Breast epithelium (tissue), 4 donors: ENCODE measurements at regions not wholly inside any gene's neighbourhood (a gene's known extent, or its start where the extent isn't known, plus 50 kb on each side); places are given as distances from the start of the nearest gene placed in this dataset.

Source experiments
- DNase-seq, 2 donors: peaks; one replicate each; pipeline ENCODE4 v3.0.0-alpha.2; 2019; ENCODE audit warnings: low spot score in 2 of 2
- H3K27ac ChIP-seq, 2 donors: fragments of 200-600 bp; sonication (generic) in 1 of 2; one replicate each; pipeline ENCODE4 v1.5.1; 2016 to 2019; ENCODE audit warnings: mild to moderate bottlenecking in 1 of 2
- H3K27me3 ChIP-seq, 2 donors: fragments of 200-600 bp; sonication (generic) in 1 of 2; one replicate each; pipeline versions ENCODE4 v1.5.1 to v1.6.0; 2017 to 2019; ENCODE audit warnings: control low read depth in 1 of 2, mild to moderate bottlenecking in 1 of 2
- H3K36me3 ChIP-seq: fragments of 200-600 bp; one replicate; pipeline ENCODE4 v1.5.1; 2019
- H3K4me1 ChIP-seq, 2 donors: fragments of 200-600 bp; sonication (generic); one replicate each; pipeline ENCODE4 v1.5.1; 2016 to 2019; ENCODE audit warnings: control low read depth in 1 of 2
- H3K4me3 ChIP-seq, 3 donors: fragments of 200-600 bp; sonication (generic); 1 replicate in 2 of 3; 2 replicates in 1 of 3; pipeline ENCODE4 v1.5.1; 2016 to 2019; ENCODE audit warnings: mild to moderate bottlenecking in 3 of 3, moderate library complexity in 2 of 3
- H3K9me3 ChIP-seq, 2 donors: fragments of 200-600 bp; sonication (generic) in 1 of 2; one replicate each; pipeline ENCODE4 v1.5.1; 2016 to 2019; ENCODE audit warnings: control low read depth in 1 of 2
- CTCF ChIP-seq, 3 donors: fragments of 450-650 bp; IDR thresholded peaks; one replicate each; pipeline ENCODE4 v1.5.1; 2016 to 2017; ENCODE audit warnings: antibody characterized with exemption in 3 of 3, mild to moderate bottlenecking in 3 of 3, moderate library complexity in 3 of 3
- POLR2A ChIP-seq: fragments of 450-650 bp; IDR thresholded peaks from one replicate; pipeline ENCODE4 v1.6.1; 2016; ENCODE audit warnings: antibody characterized with exemption, mild to moderate bottlenecking, moderate library complexity
- POLR2AphosphoS5 ChIP-seq, 3 donors: sonication (generic); formaldehyde crosslinking; IDR thresholded peaks; one replicate each; pipeline ENCODE4 v1.6.1; 2017; ENCODE audit warnings: antibody characterized with exemption in 3 of 3
- intact Hi-C: fragments of 100-400 bp; cut with DNase I; formaldehyde crosslinking; loops from one replicate; pipeline ENCODE4 v1.15.1; 2023; ENCODE audit warnings: low total_unique reads

- intact Hi-C loops = no loop called here
- DNase-seq = no peak
- no peaks in the 10 kb centered on the region for H3K36me3 ChIP-seq
- H3K4me1 ChIP-seq = no peaks in the 10 kb centered on the region
- H3K27ac ChIP-seq = no peak overlapping the region
- H3K27me3 ChIP-seq = no peaks in the 10 kb centered on the region
- H3K4me3 ChIP-seq = no peak overlapping the region
- no peaks in the 10 kb centered on the region for H3K9me3 ChIP-seq
- no peak for TF ChIP-seq POLR2AphosphoS5 (IDR thresholded peaks at IDR 0.05)
- TF ChIP-seq POLR2A = no peak
- no peak for TF ChIP-seq CTCF (IDR thresholded peaks at IDR 0.05)
These were observed 53.3 kb upstream of the DCC start for GRCh38 chr18:52286675-52287074.

GRCh38 chr18:52287151-52287550, 52.8 kb upstream of the DCC start:
- no peaks in the 10 kb centered on the region for H3K9me3 ChIP-seq
- intact Hi-C loops = no loop called here
- no peaks in the 10 kb centered on the region for H3K36me3 ChIP-seq
- no peak overlapping the region for H3K27ac ChIP-seq
- no peak for DNase-seq
- no peaks in the 10 kb centered on the region for H3K4me1 ChIP-seq
- no peaks in the 10 kb centered on the region for H3K27me3 ChIP-seq
- TF ChIP-seq CTCF (IDR thresholded peaks at IDR 0.05) = no peak
- TF ChIP-seq POLR2AphosphoS5 (IDR thresholded peaks at IDR 0.05) = no peak
- TF ChIP-seq POLR2A = no peak
- no peak overlapping the region for H3K4me3 ChIP-seq

- Histone ChIP-seq H3K9me3 (no peaks in the 10 kb centered on the region), H3K4me3 (no peak overlapping the region), H3K36me3 (no peaks in the 10 kb centered on the region), H3K4me1 (no peaks in the 10 kb centered on the region), H3K27me3 (no peaks in the 10 kb centered on the region), H3K27ac (no peak overlapping the region)
- TF ChIP-seq POLR2AphosphoS5 (IDR thresholded peaks at IDR 0.05) = no peak
- TF ChIP-seq POLR2A = no peak
- TF ChIP-seq CTCF (IDR thresholded peaks at IDR 0.05) = no peak
- DNase-seq = no peak
- intact Hi-C loops = no loop called here
These were observed 51.5 kb upstream of the DCC start for GRCh38 chr18:52288403-52289004.

- intact Hi-C loops = no loop called here
- no peaks in the 10 kb centered on the region for H3K27me3 ChIP-seq
- no peak overlapping the region for H3K27ac ChIP-seq
- no peak overlapping the region for H3K4me3 ChIP-seq
- no peaks in the 10 kb centered on the region for H3K9me3 ChIP-seq
- TF ChIP-seq POLR2AphosphoS5 (IDR thresholded peaks at IDR 0.05) = no peak
- TF ChIP-seq POLR2A = no peak
- no peak for TF ChIP-seq CTCF (IDR thresholded peaks at IDR 0.05)
- no peaks in the 10 kb centered on the region for H3K36me3 ChIP-seq
- no peaks in the 10 kb centered on the region for H3K4me1 ChIP-seq
- no peak for DNase-seq
These were observed 50.6 kb upstream of the DCC start for GRCh38 chr18:52289392-52289791.
